GM12864 (cell line): ENCODE measurements at regions not wholly inside any gene's neighbourhood (a gene's known extent, or its start where the extent isn't known, plus 50 kb on each side); places are given as distances from the start of the nearest gene placed in this dataset.

ENCODE experiments used
- DNase-seq: peaks from one replicate; pipeline ENCODE4 v3.0.0-alpha.2; 2011; ENCODE audit warnings: low read depth
- H3K4me3 ChIP-seq: 2 replicates; pipeline ENCODE4 v1.5.1; 2011; ENCODE audit warnings: mild to moderate bottlenecking, low read depth, low read length, control low read depth
- CTCF ChIP-seq: IDR thresholded peaks from 2 replicates; pipeline ENCODE4 v1.5.1; 2011; ENCODE audit warnings: low read depth, mild to moderate bottlenecking, moderate library complexity, low read length, control low read depth, inconsistent platforms; ENCODE audit errors: missing control alignments

DNA sequence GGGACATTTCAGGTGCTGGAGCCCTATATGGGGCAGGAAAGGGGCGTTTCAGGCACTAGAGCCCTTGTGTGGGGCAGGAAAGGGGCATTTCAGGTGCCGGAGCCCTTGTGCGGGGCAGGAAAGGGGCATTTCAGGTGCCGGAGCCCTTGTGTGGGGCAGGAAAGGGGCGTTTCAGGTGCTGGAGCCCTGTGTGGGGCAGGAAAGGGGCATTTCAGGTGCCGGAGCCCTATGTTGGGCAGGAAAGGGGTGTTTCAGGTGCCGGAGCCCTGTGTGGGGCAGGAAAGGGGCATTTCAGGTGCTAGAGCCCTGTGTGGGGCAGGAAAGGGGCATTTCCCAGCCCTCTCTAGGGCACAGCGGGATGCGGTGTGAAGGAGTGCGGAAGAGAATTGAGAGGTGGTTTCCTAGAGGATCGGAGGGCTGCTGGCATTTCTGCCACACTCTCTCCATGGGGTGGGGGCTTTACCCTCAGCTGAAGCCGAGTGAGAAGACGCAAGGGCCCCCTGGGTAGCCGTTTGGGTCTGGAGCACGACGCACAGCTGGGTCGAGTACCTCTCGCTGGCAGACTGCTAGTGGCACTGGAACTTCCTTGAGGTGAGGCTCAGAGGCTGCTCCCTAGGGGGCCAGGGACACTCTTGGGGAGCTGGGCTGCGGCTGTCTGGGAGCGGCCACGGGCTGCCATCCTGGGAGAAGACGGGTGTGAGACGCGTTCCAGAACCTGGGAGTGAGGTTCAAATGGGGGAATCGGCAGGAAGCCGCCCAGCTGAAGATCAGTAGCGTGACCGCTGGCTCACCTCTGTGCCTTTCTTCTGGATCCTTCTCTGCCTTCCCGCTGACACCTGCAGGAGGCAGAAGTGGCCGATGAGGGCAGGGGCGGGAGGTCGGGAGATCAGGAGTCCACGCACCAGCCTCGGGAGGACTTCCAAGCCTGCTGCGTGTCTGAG lies 122.6 kb upstream of the IRX4 start:
- no peak for DNase-seq
- no peak overlapping the region for H3K4me3 ChIP-seq
- TF ChIP-seq CTCF = no peak

- DNase-seq = no peak
- TF ChIP-seq CTCF = no peak
- H3K4me3 ChIP-seq = no peak overlapping the region
Observed at GRCh38 chr5:2003690-2004365, 121.1 kb upstream of the IRX4 start.

DNA sequence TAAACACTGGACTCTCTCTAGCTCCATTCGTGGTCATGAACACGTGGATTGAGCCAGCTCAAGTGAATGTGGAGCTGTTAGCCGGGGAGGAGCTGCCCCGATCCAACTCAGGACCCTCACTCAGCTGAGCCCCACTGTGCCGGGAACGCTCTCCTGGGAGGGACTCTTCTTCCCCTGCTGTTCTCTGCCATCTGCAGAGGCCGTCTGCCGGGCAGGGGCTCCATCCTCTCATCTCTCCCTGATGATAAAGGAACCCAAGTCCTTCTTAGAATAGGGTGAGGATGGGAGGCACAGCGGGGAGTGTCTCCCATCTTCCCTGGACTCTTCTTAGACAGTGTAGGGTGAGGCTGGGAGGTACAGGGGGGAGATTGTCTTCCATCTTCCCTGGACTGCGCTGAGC lies 120.5 kb upstream of the IRX4 start:
- TF ChIP-seq CTCF = no peak
- no peak overlapping the region for H3K4me3 ChIP-seq
- no peak for DNase-seq

GRCh38 chr5:2001300-2001699 lies 118.6 kb upstream of the IRX4 start:
- TF ChIP-seq CTCF = no peak
- no peak overlapping the region for H3K4me3 ChIP-seq
- no peak for DNase-seq

- TF ChIP-seq CTCF = no peak
- no peak overlapping the region for H3K4me3 ChIP-seq
- no peak for DNase-seq
Observed at GRCh38 chr5:2000591-2000990, 117.9 kb upstream of the IRX4 start.

GRCh38 chr5:1999794-2000193 lies 117.1 kb upstream of the IRX4 start:
- no peak for DNase-seq
- no peak overlapping the region for H3K4me3 ChIP-seq
- TF ChIP-seq CTCF = no peak
